Nephron progenitor cell (in vitro differentiated cells): ENCODE measurements at regions not wholly inside any gene's neighbourhood (a gene's known extent, or its start where the extent isn't known, plus 50 kb on each side); places are given as distances from the start of the nearest gene placed in this dataset.
A peak's percentile ranks its signal among the peaks of the same experiment; 100 is the strongest.

Experiments used
- DNase-seq: peaks from one replicate; pipeline ENCODE4 v3.0.0; 2021
- H3K27ac Mint-ChIP-seq: 2 replicates; pipeline ENCODE4 v1.8.0; 2021; ENCODE audit warnings: mild to moderate bottlenecking, moderate library complexity, mixed read lengths
- H3K27me3 Mint-ChIP-seq: 2 replicates; pipeline ENCODE4 v1.8.0; 2021; ENCODE audit warnings: mild to moderate bottlenecking, low read depth, mixed read lengths; ENCODE audit not compliant: poor library complexity
- H3K36me3 Mint-ChIP-seq: 2 replicates; pipeline ENCODE4 v1.8.0; 2021; ENCODE audit warnings: low read depth, mixed read lengths
- H3K4me1 Mint-ChIP-seq: 2 replicates; pipeline ENCODE4 v1.8.0; 2021; ENCODE audit warnings: mixed read lengths
- H3K4me3 Mint-ChIP-seq: 2 replicates; pipeline ENCODE4 v1.8.0; 2021; ENCODE audit warnings: mild to moderate bottlenecking, moderate library complexity, mixed read lengths
- H3K9me3 Mint-ChIP-seq: 2 replicates; pipeline ENCODE4 v1.8.0; 2021; ENCODE audit warnings: mild to moderate bottlenecking, moderate library complexity, mixed read lengths
- TF ChIP-seq, protein P1 (sequence below): fragments of 200-600 bp; sonication (generic); IDR thresholded peaks from 2 replicates; pipeline ENCODE4 v1.5.0; 2021; ENCODE audit warnings: antibody characterized with exemption

DNA sequence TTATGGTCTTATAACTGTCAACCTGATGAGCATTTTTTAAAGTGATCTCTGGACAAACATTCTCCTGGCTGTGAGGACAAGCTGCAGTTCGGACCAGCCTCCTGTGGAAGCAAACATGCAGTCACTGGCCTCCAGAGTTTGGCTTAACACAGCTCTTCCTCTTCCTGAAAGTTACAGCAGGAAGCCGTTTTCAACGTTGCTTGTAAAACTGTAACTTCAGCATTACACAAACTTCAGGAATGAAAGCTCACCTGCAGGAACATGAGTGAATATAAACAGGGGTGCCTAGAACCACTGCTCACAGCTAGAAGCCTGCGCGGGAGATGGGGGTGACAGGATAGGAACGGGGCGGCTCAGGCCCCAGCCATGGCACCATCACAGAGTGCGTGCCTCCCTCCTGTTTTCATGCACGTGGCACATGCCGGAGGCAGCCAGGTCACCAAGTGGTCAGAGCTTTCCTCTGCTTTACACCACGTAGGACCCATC, 292.9 kb upstream of the PITRM1 start:
- H3K36me3 Mint-ChIP-seq = no peaks in the 10 kb centered on the region
- H3K27ac Mint-ChIP-seq = peak overlapping the region; percentile 3
- TF ChIP-seq, protein P1, sequence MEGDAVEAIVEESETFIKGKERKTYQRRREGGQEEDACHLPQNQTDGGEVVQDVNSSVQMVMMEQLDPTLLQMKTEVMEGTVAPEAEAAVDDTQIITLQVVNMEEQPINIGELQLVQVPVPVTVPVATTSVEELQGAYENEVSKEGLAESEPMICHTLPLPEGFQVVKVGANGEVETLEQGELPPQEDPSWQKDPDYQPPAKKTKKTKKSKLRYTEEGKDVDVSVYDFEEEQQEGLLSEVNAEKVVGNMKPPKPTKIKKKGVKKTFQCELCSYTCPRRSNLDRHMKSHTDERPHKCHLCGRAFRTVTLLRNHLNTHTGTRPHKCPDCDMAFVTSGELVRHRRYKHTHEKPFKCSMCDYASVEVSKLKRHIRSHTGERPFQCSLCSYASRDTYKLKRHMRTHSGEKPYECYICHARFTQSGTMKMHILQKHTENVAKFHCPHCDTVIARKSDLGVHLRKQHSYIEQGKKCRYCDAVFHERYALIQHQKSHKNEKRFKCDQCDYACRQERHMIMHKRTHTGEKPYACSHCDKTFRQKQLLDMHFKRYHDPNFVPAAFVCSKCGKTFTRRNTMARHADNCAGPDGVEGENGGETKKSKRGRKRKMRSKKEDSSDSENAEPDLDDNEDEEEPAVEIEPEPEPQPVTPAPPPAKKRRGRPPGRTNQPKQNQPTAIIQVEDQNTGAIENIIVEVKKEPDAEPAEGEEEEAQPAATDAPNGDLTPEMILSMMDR = no peak
- peaks cover 2% of the 10 kb centered on the region for H3K27me3 Mint-ChIP-seq
- peaks cover 67% of the 10 kb centered on the region for H3K4me1 Mint-ChIP-seq
- peaks cover under 1% of the 10 kb centered on the region for H3K9me3 Mint-ChIP-seq
- H3K4me3 Mint-ChIP-seq = peak overlapping the region; percentile 35
- no peak for DNase-seq

DNA sequence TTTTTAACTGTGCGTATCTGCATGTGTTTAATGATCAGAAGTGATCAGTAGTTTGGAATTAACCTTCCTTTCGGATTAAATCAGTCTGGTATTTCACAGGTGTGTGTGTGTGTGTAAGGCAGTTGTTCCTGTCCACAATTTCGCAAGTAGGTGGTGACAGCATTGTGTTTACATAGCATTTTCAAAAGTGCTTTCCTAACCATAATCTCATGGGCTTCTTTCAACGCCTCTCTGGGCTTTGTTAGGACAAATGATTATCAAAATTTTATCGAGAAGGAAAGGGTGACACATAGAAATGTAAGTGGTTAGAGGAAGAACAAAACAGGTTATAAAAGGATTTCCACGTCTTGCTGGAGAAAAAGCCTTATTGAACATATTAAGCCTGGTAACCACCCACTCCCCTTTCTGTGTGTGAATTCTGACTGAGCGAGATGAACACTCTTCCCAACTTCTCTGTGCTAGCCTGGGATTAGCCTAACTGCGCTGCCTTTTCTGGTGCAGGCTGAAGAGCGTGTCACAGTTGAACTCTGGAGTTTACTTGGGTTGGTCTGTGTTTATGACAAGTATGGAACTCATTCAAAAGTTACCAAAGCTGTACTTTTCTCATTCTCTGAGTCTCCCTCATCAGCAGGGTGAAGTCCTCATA, 292.3 kb upstream of the PITRM1 start:
- peaks cover 61% of the 10 kb centered on the region for H3K4me1 Mint-ChIP-seq
- peak overlapping the region; percentile 3 for H3K27ac Mint-ChIP-seq
- TF ChIP-seq, protein P1 = no peak
- H3K9me3 Mint-ChIP-seq = peaks cover 4% of the 10 kb centered on the region
- H3K27me3 Mint-ChIP-seq = peaks cover 2% of the 10 kb centered on the region
- no peak overlapping the region for H3K4me3 Mint-ChIP-seq
- DNase-seq = no peak
- H3K36me3 Mint-ChIP-seq = no peaks in the 10 kb centered on the region

DNA sequence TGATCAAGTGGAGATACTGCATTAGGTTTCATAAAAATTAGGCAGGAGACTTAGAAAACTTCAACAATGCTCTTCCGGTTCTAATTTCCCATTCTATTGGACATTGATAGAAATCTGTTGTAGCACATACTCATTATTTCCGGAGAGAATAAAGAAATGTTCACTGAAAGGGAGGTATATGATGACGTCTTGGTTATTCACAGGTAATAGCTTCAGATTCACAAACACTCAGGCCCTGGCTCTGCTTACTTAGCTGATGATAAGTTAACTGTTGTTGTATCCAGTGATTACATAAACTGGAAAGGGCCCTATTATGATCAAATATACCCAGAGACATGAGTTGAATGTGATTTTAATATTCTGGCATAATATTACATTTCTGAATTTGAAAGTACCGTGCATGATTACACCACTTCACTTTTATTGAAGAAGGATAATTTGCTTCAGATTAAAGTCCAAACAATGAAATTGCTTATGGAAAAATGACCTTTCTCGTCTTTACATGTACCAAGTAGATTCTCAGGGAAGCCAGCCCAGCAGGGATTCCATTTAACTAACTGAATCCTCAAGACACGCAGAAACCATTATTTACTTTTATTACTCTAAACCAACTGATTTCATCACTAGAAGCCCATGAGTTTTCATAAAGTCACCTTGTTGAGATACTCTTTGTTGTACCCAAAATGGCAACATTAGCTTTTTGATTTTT, 288.0 kb upstream of the PITRM1 start:
- no peak overlapping the region for H3K27ac Mint-ChIP-seq
- H3K27me3 Mint-ChIP-seq = peaks cover 11% of the 10 kb centered on the region
- H3K36me3 Mint-ChIP-seq = peaks cover 12% of the 10 kb centered on the region
- no peak for DNase-seq
- H3K9me3 Mint-ChIP-seq = peaks cover 33% of the 10 kb centered on the region
- H3K4me3 Mint-ChIP-seq = no peak overlapping the region
- peaks cover 31% of the 10 kb centered on the region for H3K4me1 Mint-ChIP-seq
- TF ChIP-seq, protein P1 = no peak

DNA sequence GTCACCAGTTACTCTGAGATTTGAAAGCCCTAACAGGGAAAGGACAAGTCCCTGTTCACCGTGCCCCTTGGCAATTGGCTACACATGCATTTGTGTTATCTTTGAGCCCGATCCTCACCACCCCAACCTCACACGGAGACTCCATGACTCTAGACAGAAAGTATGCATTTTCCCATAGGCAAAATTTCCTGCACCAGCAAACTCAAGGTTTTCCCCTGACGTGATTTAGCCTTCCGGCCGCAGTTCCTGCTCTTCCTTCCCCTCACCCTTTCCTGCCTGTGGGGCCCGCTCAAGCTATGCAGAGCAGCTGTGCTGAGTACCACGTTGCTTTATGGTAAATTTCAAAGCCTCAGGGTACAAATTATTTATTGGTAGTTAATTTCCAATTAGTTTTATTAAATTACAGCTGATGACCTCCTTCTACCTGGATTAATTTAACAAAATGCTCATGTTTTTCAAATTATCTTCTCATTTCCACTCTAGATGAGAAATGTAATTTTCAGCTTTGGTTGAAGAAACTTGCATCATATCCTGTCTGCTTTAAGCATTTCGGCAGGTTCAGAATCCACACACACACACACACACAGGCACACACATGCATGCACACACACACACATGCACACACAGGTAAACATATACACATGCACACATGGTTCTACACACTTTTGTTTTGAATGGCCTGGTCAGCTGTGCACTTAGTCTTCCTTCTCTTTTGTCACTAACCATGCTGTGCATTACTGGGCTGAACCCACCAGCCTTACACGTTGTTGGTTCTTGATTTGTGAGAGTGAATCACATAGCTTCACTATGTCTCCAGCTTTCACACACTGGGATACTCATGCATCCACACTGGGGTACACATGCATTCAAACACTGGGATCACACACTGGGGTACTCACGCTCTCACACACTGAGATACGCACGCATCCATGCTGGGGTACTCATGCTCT, 283.1 kb upstream of the PITRM1 start:
- TF ChIP-seq, protein P1 = no peak
- Mint-ChIP-seq H3K4me1 (peaks cover 43% of the 10 kb centered on the region), H3K4me3 (no peak overlapping the region)

DNA sequence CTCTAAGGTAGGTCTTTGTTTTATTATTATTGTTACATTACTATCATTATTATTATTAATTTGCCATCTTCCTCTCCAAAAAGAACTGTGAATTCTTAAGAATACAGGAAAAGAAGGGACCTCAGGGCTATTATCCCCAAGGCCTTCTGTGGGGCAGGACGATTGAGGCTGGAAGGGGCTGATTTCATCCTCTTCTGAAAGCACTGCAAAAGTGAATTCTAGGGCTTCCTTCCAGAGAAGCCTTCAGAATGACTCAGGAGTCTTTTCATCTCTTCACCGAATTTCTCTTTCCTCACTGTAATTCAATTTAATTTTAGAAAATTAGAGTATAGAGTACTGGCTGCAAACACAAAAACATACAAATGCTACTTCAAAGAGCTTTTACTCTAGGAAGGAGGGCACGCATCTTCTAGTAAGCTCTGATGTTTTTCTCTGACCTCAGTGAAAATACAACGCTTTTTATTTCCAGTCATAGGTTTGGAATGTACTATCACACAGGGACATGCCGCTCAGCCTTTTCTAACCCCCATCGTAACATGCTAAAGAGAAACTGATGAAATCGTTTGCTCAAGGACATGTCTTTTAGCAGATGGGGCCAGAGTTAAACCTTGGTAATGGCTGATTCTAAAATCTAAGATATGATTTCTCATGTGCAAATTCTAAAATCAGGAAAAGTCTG, 280.2 kb upstream of the PITRM1 start:
- no peak for DNase-seq
- H3K36me3 Mint-ChIP-seq = peaks cover 3% of the 10 kb centered on the region
- peaks cover 43% of the 10 kb centered on the region for H3K4me1 Mint-ChIP-seq
- H3K27me3 Mint-ChIP-seq = peaks cover 11% of the 10 kb centered on the region
- H3K27ac Mint-ChIP-seq = no peak overlapping the region
- peaks cover 13% of the 10 kb centered on the region for H3K9me3 Mint-ChIP-seq
- H3K4me3 Mint-ChIP-seq = no peak overlapping the region
- TF ChIP-seq, protein P1 = no peak

More for the DNA sequence above, 283.1 kb upstream of the PITRM1 start:
- H3K27me3 Mint-ChIP-seq = peaks cover 8% of the 10 kb centered on the region
- no peak overlapping the region for H3K27ac Mint-ChIP-seq
- peaks cover 12% of the 10 kb centered on the region for H3K36me3 Mint-ChIP-seq
- no peak for DNase-seq
- peaks cover 33% of the 10 kb centered on the region for H3K9me3 Mint-ChIP-seq
